IPS-15b (cell line): ENCODE measurements at regions not wholly inside any gene's neighbourhood (a gene's known extent, or its start where the extent isn't known, plus 50 kb on each side); places are given as distances from the start of the nearest gene placed in this dataset.

Experiments used
- H3K27me3 ChIP-seq: one replicate; pipeline ENCODE4 v1.6.1; 2013; ENCODE audit warnings: low read length; ENCODE audit not compliant: control insufficient read depth, insufficient read depth
- H3K36me3 ChIP-seq: one replicate; pipeline ENCODE4 v1.6.1; 2013; ENCODE audit warnings: low read length; ENCODE audit not compliant: control insufficient read depth, insufficient read depth
- H3K4me1 ChIP-seq: one replicate; pipeline ENCODE4 v1.6.1; 2013; ENCODE audit warnings: mild to moderate bottlenecking, low read length; ENCODE audit not compliant: control insufficient read depth, insufficient read depth
- H3K4me3 ChIP-seq: one replicate; pipeline ENCODE4 v1.5.1; 2013; ENCODE audit warnings: low read depth, low read length
- H3K9ac ChIP-seq: one replicate; pipeline ENCODE4 v1.6.1; 2013; ENCODE audit warnings: low read depth, mild to moderate bottlenecking, low read length
- H3K9me3 ChIP-seq: one replicate; pipeline ENCODE4 v1.6.1; 2013; ENCODE audit warnings: mild to moderate bottlenecking, low read length; ENCODE audit not compliant: control insufficient read depth, insufficient read depth

DNA sequence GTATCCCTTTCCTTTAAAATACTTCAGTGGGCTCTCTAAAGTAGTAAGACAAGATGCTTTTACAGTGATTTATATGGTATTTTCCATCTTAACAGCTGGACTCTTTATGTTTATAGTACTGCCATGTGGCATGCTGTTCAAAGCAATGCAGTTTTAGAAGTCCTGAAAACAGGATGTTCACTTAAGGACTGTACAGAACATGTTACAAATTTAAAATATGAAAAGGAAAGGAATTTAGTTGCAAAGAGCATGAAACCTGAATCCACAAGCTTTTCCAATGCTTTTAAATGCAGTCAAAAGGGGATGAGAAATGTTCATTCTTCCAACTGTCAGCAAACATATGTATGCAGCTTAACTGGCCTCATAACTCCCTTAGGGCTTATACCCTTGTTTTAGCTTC, 580.2 kb downstream of the EFNA5 start:
- Histone ChIP-seq H3K9me3 (no peaks in the 10 kb centered on the region), H3K4me3 (no peak overlapping the region), H3K4me1 (peaks cover 4% of the 10 kb centered on the region), H3K9ac (no peak overlapping the region), H3K27me3 (no peaks in the 10 kb centered on the region), H3K36me3 (no peaks in the 10 kb centered on the region)

- H3K4me3 ChIP-seq = no peak overlapping the region
- H3K9me3 ChIP-seq = no peaks in the 10 kb centered on the region
- H3K36me3 ChIP-seq = no peaks in the 10 kb centered on the region
Measured at GRCh38 chr5:107088907-107089306, 581.8 kb downstream of the EFNA5 start.

GRCh38 chr5:107085572-107085971, 585.2 kb downstream of the EFNA5 start:
- Histone ChIP-seq H3K9ac (no peak overlapping the region), H3K27me3 (no peaks in the 10 kb centered on the region)

More at GRCh38 chr5:107088907-107089306, 581.8 kb downstream of the EFNA5 start:
- Histone ChIP-seq H3K9ac (no peak overlapping the region), H3K4me1 (peaks cover 4% of the 10 kb centered on the region), H3K27me3 (no peaks in the 10 kb centered on the region)

DNA sequence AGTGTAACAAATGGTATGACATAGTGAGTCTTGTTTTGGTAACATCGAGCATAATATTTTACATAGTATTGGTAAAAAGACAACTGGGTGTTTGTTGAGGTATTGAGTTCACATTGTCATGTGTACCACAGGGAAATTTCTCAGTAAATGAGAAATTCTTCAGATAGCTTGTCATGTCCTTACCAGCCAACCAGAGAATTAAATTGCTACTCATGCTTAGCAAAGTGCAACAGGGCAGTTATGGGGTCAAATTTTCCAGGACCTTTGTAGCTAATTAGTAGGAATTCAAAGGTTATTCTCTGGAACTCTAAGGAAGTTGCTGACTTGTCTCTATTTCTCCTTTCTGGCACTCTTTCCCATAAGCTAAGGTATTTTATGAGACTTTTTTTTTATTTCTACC, 595.7 kb downstream of the EFNA5 start:
- no peaks in the 10 kb centered on the region for H3K9me3 ChIP-seq
- no peaks in the 10 kb centered on the region for H3K36me3 ChIP-seq
- no peaks in the 10 kb centered on the region for H3K4me1 ChIP-seq
- no peaks in the 10 kb centered on the region for H3K27me3 ChIP-seq
- H3K4me3 ChIP-seq = no peak overlapping the region
- no peak overlapping the region for H3K9ac ChIP-seq

More at GRCh38 chr5:107085572-107085971, 585.2 kb downstream of the EFNA5 start:
- no peak overlapping the region for H3K4me3 ChIP-seq
- H3K9me3 ChIP-seq = no peaks in the 10 kb centered on the region
- no peaks in the 10 kb centered on the region for H3K36me3 ChIP-seq
- peaks cover 2% of the 10 kb centered on the region for H3K4me1 ChIP-seq

DNA sequence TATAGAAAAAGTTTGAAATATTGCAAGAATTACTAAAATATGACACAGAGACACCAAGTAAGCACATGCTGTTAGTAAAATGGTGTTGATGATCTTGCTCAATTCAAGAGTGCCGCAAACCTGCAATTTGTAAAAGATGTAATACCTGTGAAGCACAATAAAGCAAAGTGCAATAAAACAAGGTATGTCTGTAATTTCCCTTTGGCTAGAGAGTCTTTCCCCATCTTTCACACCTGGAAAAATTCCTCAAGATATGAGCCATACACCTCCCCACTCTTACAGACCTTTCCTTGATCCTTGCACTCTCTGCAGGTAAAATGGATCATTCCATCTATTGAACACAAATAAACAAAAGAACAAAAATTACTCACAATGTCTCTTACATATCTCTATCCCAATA, 597.8 kb downstream of the EFNA5 start:
- H3K4me3 ChIP-seq = no peak overlapping the region
- H3K36me3 ChIP-seq = no peaks in the 10 kb centered on the region
- H3K9ac ChIP-seq = no peak overlapping the region
- no peaks in the 10 kb centered on the region for H3K27me3 ChIP-seq
- H3K9me3 ChIP-seq = no peaks in the 10 kb centered on the region
- peaks cover 2% of the 10 kb centered on the region for H3K4me1 ChIP-seq

DNA sequence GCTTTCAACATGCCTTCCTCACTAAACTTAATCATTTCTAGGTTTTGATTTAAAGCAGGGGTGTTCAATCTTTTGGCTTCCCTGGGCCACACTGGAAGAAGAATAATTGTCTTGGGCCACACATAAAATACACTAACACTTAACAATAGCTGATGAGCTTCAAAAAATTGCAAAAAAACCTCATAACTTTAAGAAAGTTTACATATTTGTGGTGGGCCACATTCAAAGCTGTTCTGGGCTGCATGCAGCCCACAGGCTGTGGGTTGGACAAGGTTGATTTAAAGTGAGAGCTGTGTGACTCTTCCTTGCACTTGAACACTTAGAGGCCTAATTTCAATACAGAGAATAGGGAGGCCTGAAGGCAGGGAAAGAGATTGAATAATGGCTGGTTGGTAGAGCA, 598.3 kb downstream of the EFNA5 start:
- Histone ChIP-seq H3K4me1 (peaks cover 7% of the 10 kb centered on the region), H3K9ac (no peak overlapping the region), H3K9me3 (no peaks in the 10 kb centered on the region), H3K27me3 (no peaks in the 10 kb centered on the region), H3K36me3 (no peaks in the 10 kb centered on the region), H3K4me3 (no peak overlapping the region)

GRCh38 chr5:107068782-107069181, 602.0 kb downstream of the EFNA5 start:
- Histone ChIP-seq H3K4me3 (no peak overlapping the region), H3K27me3 (no peaks in the 10 kb centered on the region), H3K9ac (no peak overlapping the region), H3K36me3 (no peaks in the 10 kb centered on the region), H3K9me3 (no peaks in the 10 kb centered on the region), H3K4me1 (peaks cover 12% of the 10 kb centered on the region)

DNA sequence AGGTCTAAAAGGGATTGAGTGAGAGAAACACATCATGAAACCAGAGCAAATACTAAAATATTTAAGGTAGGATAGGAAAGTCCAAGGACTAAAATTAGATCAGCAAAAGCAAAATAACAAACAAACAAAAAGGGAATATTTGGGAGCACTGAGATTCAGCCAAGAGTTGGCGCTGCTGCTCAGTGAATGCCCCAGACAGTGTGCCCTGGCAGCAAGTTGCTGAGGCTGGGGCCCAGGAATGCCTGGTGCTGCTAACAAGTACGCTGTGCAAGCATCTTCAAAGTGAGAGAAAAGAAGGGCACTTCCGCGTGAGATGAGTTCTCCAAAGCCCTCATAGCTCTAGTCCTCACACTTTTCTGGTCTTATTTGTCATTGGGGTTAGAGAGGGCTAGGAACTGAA, 603.3 kb downstream of the EFNA5 start:
- Histone ChIP-seq H3K36me3 (no peaks in the 10 kb centered on the region), H3K4me3 (no peak overlapping the region), H3K27me3 (no peaks in the 10 kb centered on the region), H3K9me3 (no peaks in the 10 kb centered on the region), H3K4me1 (peaks cover 12% of the 10 kb centered on the region), H3K9ac (no peak overlapping the region)

DNA sequence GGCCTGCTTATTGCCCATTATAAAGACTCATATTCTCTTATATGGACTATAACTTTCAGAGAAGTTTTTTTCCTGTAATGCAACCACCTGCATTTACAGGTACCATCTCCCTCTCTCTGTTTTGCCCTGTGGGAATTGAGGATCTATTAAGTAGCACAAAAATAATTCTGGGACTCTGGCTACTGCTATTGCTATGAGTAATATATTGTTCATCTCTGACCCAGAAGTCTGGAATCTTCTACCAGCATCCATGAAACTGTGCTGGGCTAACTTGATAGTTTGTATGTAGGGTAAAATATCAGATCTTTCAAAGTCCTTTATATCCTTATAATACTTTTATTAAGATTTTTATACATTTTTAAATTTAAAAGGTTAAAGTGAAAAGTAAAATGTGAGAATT, 607.2 kb downstream of the EFNA5 start:
- Histone ChIP-seq H3K36me3 (no peaks in the 10 kb centered on the region), H3K9ac (no peak overlapping the region), H3K4me1 (peaks cover 16% of the 10 kb centered on the region), H3K9me3 (no peaks in the 10 kb centered on the region), H3K4me3 (no peak overlapping the region), H3K27me3 (no peaks in the 10 kb centered on the region)

GRCh38 chr5:107058803-107059202, 611.9 kb downstream of the EFNA5 start:
- H3K9me3 ChIP-seq = no peaks in the 10 kb centered on the region
- peaks cover 4% of the 10 kb centered on the region for H3K4me1 ChIP-seq
- H3K27me3 ChIP-seq = no peaks in the 10 kb centered on the region
- no peak overlapping the region for H3K4me3 ChIP-seq
- no peak overlapping the region for H3K9ac ChIP-seq
- no peaks in the 10 kb centered on the region for H3K36me3 ChIP-seq

- Histone ChIP-seq H3K9me3 (no peaks in the 10 kb centered on the region), H3K27me3 (no peaks in the 10 kb centered on the region), H3K4me3 (no peak overlapping the region)
Measured at GRCh38 chr5:107058235-107058634, 612.5 kb downstream of the EFNA5 start.

GRCh38 chr5:107056278-107056677, 614.5 kb downstream of the EFNA5 start:
- Histone ChIP-seq H3K36me3 (no peaks in the 10 kb centered on the region), H3K9ac (no peak overlapping the region), H3K9me3 (no peaks in the 10 kb centered on the region), H3K4me1 (peaks cover 4% of the 10 kb centered on the region), H3K27me3 (no peaks in the 10 kb centered on the region), H3K4me3 (no peak overlapping the region)

More at GRCh38 chr5:107058235-107058634, 612.5 kb downstream of the EFNA5 start:
- Histone ChIP-seq H3K36me3 (no peaks in the 10 kb centered on the region), H3K4me1 (peaks cover 4% of the 10 kb centered on the region), H3K9ac (no peak overlapping the region)

GRCh38 chr5:107047048-107047447, 623.7 kb downstream of the EFNA5 start:
- H3K4me1 ChIP-seq = no peaks in the 10 kb centered on the region
- no peaks in the 10 kb centered on the region for H3K36me3 ChIP-seq
- no peaks in the 10 kb centered on the region for H3K9me3 ChIP-seq
- no peak overlapping the region for H3K9ac ChIP-seq
- no peak overlapping the region for H3K4me3 ChIP-seq
- no peaks in the 10 kb centered on the region for H3K27me3 ChIP-seq
